Gastroesophageal sphincter (tissue), 3 donors: ENCODE measurements at regions not wholly inside any gene's neighbourhood (a gene's known extent, or its start where the extent isn't known, plus 50 kb on each side); places are given as distances from the start of the nearest gene placed in this dataset.

Source experiments
- EP300 ChIP-seq: sonication (generic); formaldehyde crosslinking; IDR thresholded peaks from one replicate; pipeline ENCODE4 v1.6.1; 2017; ENCODE audit warnings: antibody characterized with exemption, mild to moderate bottlenecking
- POLR2A ChIP-seq, 2 donors: fragments of 450-650 bp; IDR thresholded peaks; one replicate each; pipeline ENCODE4 v1.6.1; 2017; ENCODE audit warnings: antibody characterized with exemption in 2 of 2, mild to moderate bottlenecking in 2 of 2, moderate library complexity in 1 of 2
- POLR2AphosphoS5 ChIP-seq: sonication (generic); formaldehyde crosslinking; IDR thresholded peaks from one replicate; pipeline ENCODE4 v1.6.1; 2017; ENCODE audit warnings: antibody characterized with exemption
- TF ChIP-seq, protein P1 (sequence below), 4 experiments: fragments of 200-600 bp in 2 of 4; fragments of 450-650 bp in 2 of 4; sonication (generic) in 1 of 4; IDR thresholded peaks; one replicate each; pipeline ENCODE4 v1.5.1; 2017 to 2019; ENCODE audit warnings: antibody characterized with exemption in 4 of 4, mild to moderate bottlenecking in 2 of 4, moderate library complexity in 2 of 4

DNA sequence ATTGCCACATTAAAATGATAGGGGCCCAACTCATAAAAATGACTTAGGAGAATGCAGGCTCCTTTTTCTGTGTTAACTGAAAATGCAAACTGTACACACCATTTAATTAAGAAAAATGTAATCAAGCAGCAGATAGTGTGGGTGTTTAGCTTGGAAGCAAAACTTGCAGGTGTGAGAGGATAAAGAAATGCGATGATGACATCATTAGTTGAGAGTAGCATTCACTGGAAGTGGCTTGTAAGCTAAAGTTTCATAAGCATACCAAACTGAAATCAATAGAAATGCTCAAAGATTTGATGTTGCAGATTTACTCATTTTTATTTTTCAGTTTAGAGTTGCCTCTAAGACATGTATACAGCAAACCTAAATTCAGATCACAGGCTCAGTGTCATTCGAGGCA, 86.6 kb downstream of the PRR20E start:
- TF ChIP-seq, protein P1, sequence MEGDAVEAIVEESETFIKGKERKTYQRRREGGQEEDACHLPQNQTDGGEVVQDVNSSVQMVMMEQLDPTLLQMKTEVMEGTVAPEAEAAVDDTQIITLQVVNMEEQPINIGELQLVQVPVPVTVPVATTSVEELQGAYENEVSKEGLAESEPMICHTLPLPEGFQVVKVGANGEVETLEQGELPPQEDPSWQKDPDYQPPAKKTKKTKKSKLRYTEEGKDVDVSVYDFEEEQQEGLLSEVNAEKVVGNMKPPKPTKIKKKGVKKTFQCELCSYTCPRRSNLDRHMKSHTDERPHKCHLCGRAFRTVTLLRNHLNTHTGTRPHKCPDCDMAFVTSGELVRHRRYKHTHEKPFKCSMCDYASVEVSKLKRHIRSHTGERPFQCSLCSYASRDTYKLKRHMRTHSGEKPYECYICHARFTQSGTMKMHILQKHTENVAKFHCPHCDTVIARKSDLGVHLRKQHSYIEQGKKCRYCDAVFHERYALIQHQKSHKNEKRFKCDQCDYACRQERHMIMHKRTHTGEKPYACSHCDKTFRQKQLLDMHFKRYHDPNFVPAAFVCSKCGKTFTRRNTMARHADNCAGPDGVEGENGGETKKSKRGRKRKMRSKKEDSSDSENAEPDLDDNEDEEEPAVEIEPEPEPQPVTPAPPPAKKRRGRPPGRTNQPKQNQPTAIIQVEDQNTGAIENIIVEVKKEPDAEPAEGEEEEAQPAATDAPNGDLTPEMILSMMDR (IDR thresholded peaks at IDR 0.05), result no peak
- no peak for TF ChIP-seq POLR2A (IDR thresholded peaks at IDR 0.05)
- TF ChIP-seq EP300, result no peak
- TF ChIP-seq POLR2AphosphoS5, result no peak
